ENCODE measurements at regions not wholly inside any gene's neighbourhood (a gene's known extent, or its start where the extent isn't known, plus 50 kb on each side); places are given as distances from the start of the nearest gene placed in this dataset.

- TF ChIP-seq CHD7 (IDR thresholded peaks at IDR 0.05; ENCODE audit: insufficient replicate concordance, low read length) = no peak
- no peak for TF ChIP-seq GABPA (IDR thresholded peaks at IDR 0.05; ENCODE audit: borderline replicate concordance, insufficient read depth, low read length)
Measured at GRCh38 chrX:10818651-10819050, 198.3 kb upstream of the MID1 start (continued).
